ENCODE measurements at regions not wholly inside any gene's neighbourhood (a gene's known extent, or its start where the extent isn't known, plus 50 kb on each side); places are given as distances from the start of the nearest gene placed in this dataset.

DNA sequence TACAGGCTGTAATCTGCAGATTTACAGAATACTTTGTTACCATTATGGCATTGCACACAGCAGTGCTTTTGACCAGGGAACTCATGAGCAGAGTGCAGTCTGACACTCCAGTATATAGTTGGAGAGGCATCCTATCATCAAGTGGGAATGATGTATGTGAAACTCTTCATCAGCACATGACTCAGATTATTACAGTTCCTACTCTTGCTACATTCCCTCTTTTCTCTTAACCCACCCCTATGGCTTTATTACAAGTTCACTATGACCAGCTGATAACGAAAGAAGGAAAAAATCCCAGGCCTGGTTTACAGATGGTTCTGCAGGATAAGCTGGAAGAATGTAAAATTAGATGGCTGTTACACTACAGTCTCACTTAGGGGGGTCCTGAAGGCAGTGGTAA, 385.9 kb downstream of the RASEF start:
- H3K27ac ChIP-seq (ENCODE audit: low read depth, low read length) = no peak overlapping the region
- H3K9me3 Mint-ChIP-seq = no peaks in the 10 kb centered on the region
- WGBS, 2 experiments (ENCODE audit: insufficient coverage in 1 of 2, insufficient read length in 1 of 2) = 89% methylated on average over 1 of the region's 1 CpG; no CpG with 5 or more reads in 1 of the 2 experiments

DNA sequence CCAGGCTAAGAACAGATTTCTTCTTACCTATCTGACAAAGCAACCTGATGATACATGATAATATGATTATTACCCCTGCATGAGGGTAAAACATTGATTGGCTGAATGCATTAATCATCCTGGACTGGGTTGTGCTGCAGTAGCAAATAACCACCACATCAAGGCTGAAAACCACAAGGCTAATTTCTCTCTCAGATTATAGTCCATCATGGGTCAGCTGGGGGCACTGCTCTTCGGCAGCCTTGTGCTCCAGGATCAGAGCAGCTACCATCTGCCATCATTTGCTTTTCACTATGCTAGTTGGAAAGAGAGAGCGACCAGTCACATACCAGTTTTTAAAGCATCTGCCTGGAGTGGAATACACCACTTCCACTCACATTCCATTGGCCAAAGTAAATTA, 383.5 kb downstream of the RASEF start:
- no peaks in the 10 kb centered on the region for H3K36me3 Mint-ChIP-seq (ENCODE audit: low read depth)
- WGBS, 2 experiments (ENCODE audit: insufficient coverage in 1 of 2, insufficient read length in 1 of 2) = 88 to 89% methylated on average over 1 to 2 of the region's 2 CpGs
- TF ChIP-seq, protein P1, sequence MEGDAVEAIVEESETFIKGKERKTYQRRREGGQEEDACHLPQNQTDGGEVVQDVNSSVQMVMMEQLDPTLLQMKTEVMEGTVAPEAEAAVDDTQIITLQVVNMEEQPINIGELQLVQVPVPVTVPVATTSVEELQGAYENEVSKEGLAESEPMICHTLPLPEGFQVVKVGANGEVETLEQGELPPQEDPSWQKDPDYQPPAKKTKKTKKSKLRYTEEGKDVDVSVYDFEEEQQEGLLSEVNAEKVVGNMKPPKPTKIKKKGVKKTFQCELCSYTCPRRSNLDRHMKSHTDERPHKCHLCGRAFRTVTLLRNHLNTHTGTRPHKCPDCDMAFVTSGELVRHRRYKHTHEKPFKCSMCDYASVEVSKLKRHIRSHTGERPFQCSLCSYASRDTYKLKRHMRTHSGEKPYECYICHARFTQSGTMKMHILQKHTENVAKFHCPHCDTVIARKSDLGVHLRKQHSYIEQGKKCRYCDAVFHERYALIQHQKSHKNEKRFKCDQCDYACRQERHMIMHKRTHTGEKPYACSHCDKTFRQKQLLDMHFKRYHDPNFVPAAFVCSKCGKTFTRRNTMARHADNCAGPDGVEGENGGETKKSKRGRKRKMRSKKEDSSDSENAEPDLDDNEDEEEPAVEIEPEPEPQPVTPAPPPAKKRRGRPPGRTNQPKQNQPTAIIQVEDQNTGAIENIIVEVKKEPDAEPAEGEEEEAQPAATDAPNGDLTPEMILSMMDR (conservative IDR thresholded peaks at IDR 0.05) = peak; percentile 33
- no peaks in the 10 kb centered on the region for H3K27me3 ChIP-seq (ENCODE audit: control insufficient read depth, insufficient read depth, low read length, poor library complexity, severe bottlenecking)
- no peak overlapping the region for H3K27ac Mint-ChIP-seq
- no peak overlapping the region for H3K9ac ChIP-seq (ENCODE audit: extremely low read depth, low read length, poor library complexity, severe bottlenecking)
- H3K9me3 ChIP-seq (ENCODE audit: control insufficient read depth, low read length) = no peaks in the 10 kb centered on the region
- H3K27ac ChIP-seq (ENCODE audit: low read depth, low read length) = no peak overlapping the region
- H3K9me3 Mint-ChIP-seq = no peaks in the 10 kb centered on the region
- H3K4me1 ChIP-seq (ENCODE audit: control insufficient read depth, insufficient read depth, low read length) = no peaks in the 10 kb centered on the region
- H3K36me3 ChIP-seq (ENCODE audit: control insufficient read depth, insufficient read depth, low read length) = no peaks in the 10 kb centered on the region
- peaks cover 7% of the 10 kb centered on the region for H3K27me3 Mint-ChIP-seq (ENCODE audit: insufficient read depth)
- H3K4me1 Mint-ChIP-seq = no peaks in the 10 kb centered on the region
- no peak overlapping the region for H3K4me3 ChIP-seq (ENCODE audit: low read length)
- H3K4me3 Mint-ChIP-seq = no peak overlapping the region
- DNase-seq = no peak

More for the DNA sequence above, 385.9 kb downstream of the RASEF start:
- Mint-ChIP-seq H3K27me3 (ENCODE audit: insufficient read depth) (peaks cover 7% of the 10 kb centered on the region), H3K36me3 (ENCODE audit: low read depth) (no peaks in the 10 kb centered on the region), H3K4me3 (no peak overlapping the region), H3K4me1 (no peaks in the 10 kb centered on the region), H3K27ac (no peak overlapping the region)
- H3K9me3 ChIP-seq (ENCODE audit: control insufficient read depth, low read length) = no peaks in the 10 kb centered on the region
- no peak for DNase-seq
- no peaks in the 10 kb centered on the region for H3K36me3 ChIP-seq (ENCODE audit: control insufficient read depth, insufficient read depth, low read length)
- H3K27me3 ChIP-seq (ENCODE audit: control insufficient read depth, insufficient read depth, low read length, poor library complexity, severe bottlenecking) = no peaks in the 10 kb centered on the region
- no peaks in the 10 kb centered on the region for H3K4me1 ChIP-seq (ENCODE audit: control insufficient read depth, insufficient read depth, low read length)
- TF ChIP-seq, protein P1 (conservative IDR thresholded peaks at IDR 0.05) = no peak
- H3K9ac ChIP-seq (ENCODE audit: extremely low read depth, low read length, poor library complexity, severe bottlenecking) = no peak overlapping the region
- no peak overlapping the region for H3K4me3 ChIP-seq (ENCODE audit: low read length)

DNA sequence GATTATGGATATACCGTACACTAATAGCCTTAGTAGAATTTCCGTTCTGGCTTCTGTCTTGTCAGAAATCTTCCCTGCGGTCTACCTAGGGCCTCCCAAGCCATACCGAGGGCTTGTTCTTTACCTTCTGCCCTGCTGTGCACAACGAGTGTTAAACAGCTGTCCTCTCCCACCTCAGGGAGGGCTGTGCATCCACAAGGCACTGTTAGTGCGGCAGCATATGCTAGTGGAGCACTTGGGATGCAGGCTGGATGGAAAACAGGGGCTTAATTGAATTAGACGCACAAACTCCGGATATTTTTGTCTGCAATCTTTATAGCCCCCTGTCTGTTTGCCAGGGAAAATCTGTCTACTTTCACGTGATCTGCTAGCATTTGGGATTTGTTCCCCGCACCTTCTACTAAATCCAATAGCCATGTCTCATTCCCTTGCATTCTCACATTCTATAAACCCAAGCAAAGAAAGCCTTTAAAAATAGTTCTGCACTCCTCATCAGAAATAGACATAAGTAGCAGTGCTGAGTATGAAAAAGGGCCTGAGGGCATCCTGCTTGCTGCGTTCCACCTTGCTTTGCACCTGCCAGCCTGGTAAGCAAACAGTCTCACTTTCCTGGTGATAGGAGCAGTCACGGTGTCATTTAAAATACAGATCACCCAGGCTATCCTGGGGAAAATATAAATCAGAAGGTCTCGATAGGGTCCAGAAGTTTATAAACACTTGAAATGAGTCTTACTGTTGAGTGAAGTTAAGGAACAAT, 382.6 kb downstream of the RASEF start:
- H3K9me3 ChIP-seq (ENCODE audit: control insufficient read depth, low read length) = no peaks in the 10 kb centered on the region
- no peak overlapping the region for H3K27ac Mint-ChIP-seq
- H3K27me3 Mint-ChIP-seq (ENCODE audit: insufficient read depth) = peaks cover 7% of the 10 kb centered on the region
- no peaks in the 10 kb centered on the region for H3K27me3 ChIP-seq (ENCODE audit: control insufficient read depth, insufficient read depth, low read length, poor library complexity, severe bottlenecking)
- H3K36me3 ChIP-seq (ENCODE audit: control insufficient read depth, insufficient read depth, low read length) = no peaks in the 10 kb centered on the region
- H3K9me3 Mint-ChIP-seq = no peaks in the 10 kb centered on the region
- no peaks in the 10 kb centered on the region for H3K4me1 ChIP-seq (ENCODE audit: control insufficient read depth, insufficient read depth, low read length)
- no peak for DNase-seq
- H3K4me3 Mint-ChIP-seq = no peak overlapping the region
- H3K4me1 Mint-ChIP-seq = no peaks in the 10 kb centered on the region
- WGBS, 2 experiments (ENCODE audit: insufficient coverage in 1 of 2, insufficient read length in 1 of 2) = 77 to 84% methylated on average over 9 to 13 of the region's 13 CpGs
- H3K27ac ChIP-seq (ENCODE audit: low read depth, low read length) = no peak overlapping the region
- no peak overlapping the region for H3K4me3 ChIP-seq (ENCODE audit: low read length)
- no peak overlapping the region for H3K9ac ChIP-seq (ENCODE audit: extremely low read depth, low read length, poor library complexity, severe bottlenecking)
- TF ChIP-seq, protein P1 (conservative IDR thresholded peaks at IDR 0.05) = no peak
- no peaks in the 10 kb centered on the region for H3K36me3 Mint-ChIP-seq (ENCODE audit: low read depth)
